Dedifferentiated amniotic fluid mesenchymal stem cell (primary cell): ENCODE measurements at regions not wholly inside any gene's neighbourhood (a gene's known extent, or its start where the extent isn't known, plus 50 kb on each side); places are given as distances from the start of the nearest gene placed in this dataset.
"Not testable (repeated sequence)": the region's sequence is repeated elsewhere in the genome, so short reads cannot be mapped to it uniquely, and the experiment has no call there.

ENCODE experiments used
- DNase-seq: peaks from one replicate; pipeline ENCODE4 v3.0.0-alpha.2; 2016; ENCODE audit errors: extremely low spot score

DNA sequence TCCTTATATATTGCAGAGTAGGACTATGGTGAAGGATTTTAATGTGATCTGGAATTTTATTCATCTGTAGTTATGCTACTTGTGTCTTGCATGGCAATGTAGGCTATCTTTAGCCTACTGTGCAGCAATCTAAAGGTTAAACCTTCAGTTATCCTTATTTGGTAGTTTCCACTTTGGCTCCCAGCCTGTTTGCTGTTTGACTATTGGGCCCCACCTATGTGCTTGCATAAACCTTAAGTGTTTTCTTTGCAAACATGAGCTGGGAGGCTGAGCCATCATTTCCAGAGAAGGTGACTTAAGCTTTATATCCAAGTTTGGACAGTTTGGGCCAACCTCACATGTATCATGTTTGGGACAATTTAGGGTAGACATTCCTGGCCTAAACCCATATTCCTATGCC is 537.5 kb downstream of the BTBD3 start:
- no peak for DNase-seq

DNA sequence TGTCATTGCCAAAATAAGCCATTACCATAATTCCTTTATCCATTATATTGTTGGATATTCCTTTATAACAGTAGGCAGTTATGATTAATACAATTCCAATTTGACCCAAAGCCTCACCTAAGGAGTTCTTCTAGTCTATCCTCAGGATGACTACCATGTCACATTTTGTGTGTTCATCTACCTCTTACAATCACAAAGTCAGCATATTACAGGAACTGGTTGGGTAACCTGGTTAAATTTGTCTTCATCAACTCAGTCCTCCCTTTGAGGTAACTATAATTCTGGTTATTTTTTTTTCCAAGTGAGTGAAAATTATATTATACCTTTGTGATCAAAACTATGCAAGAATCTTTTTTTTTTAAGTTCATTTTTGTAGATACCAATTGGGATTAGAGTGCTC is 540.5 kb downstream of the BTBD3 start:
- DNase-seq = no peak

DNA sequence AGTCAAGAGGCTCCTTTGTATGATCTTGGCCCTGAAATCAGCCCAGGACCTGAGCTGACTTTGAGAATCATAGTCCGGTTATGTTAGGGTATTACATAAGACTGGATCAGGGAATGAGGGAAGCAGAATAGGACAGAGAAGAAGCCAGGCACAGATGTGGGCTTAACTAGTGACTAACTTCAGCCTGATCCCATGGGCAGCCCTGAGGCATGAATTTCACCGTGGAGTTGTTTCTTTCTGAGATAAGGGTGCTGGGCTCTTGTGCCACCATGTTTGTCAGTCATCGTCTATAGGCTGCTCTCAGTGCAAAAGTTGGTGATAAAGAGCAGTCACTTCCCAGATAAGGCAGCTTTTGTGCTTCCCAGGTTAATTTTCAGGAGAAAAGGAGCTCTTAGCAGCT is 544.7 kb upstream of the SPTLC3 start:
- DNase-seq = no peak

DNA sequence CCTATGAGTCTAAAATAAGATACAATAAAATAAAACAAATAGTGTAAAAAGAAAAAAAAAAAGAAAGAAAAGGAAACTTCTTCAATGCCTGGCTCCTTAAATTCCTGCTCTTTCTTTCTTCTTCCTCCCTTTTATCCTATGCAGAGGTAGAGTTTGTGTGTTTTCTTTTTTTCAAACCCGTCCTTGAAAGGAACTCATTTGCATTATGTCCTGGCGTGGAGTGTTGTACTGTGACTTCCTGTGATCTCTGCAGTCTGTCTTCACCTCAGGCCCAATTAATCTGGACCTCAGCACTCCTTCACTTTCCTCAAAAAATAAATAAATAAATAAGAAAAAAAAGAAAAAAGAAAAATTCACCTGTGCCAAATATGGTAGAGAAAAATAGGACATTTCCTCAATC is 541.9 kb upstream of the SPTLC3 start:
- DNase-seq = no peak

DNA sequence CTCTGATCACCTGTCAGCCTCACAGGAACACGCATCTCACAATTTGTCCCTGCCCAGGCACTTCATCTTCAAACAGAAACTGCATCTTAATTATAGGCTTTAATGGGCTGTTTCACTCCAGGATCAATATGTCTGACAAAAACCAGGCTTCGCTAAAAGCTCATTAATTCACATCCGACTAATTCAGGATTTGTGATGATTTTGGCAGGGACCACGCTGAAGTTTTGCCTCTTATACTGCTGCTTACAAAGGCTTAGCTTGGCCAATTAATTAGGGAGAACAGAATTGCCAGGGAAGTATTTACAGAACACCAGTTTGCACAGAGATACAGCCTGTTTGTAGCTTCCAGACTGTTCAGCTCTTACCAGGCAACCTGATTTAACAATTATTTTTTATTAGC is 541.0 kb upstream of the SPTLC3 start:
- no peak for DNase-seq

DNA sequence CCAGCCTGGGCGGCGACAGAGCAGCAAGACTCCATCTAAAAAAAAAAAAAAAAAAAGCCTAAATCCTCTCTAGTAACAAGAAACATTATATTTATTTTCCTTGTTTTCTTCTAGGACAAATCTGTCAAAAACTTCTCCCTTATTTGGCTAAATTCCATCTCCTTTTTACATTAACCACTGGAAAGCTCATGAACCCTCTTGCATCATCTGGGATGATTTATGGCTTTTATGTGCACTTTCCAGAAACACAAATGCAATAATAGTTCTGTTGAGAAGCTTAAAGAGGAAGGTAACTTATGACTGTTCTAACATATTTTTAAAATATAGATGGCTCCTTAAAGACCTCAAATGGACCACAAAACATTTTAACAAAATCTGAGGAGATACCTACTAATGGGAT is 526.1 kb upstream of the SPTLC3 start:
- no peak for DNase-seq

DNA sequence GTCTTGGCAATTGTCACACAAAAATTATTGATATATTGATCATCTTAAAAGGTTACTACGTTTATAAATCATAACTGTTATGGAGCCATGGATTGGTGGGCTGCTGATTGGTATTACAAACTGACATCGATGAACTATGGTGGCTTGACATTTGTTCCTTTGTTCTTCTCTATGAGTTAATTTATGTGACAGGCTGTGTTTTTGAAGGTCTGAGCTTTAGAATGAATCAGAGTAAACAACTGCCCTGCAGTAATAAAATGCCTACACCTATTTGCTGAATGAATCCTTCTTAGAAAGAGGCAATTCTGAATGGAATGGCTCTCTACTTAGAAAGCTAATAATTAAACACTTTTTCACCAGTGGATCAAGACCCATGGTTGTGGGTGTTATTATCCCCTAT is 506.3 kb upstream of the SPTLC3 start:
- DNase-seq = no peak

DNA sequence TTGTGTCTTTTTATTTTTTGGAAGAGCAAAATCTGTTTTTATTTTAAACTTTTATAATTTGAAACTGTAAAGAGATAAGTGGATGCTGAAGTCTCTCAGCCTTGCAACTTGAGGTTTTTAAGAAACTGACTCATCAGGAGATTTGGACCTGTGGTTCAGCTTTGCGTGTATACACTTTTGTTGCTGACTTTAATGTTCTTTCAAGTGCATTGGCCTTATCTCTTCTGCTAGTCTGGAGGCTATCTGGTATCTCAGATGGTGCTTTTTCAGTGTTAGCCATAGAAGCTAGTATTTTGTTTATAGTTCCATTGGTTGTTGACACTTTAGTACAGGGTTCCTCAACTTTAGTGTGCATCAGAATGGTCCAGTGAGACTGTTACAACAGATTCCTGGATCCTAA is 504.0 kb upstream of the SPTLC3 start:
- no peak for DNase-seq

DNA sequence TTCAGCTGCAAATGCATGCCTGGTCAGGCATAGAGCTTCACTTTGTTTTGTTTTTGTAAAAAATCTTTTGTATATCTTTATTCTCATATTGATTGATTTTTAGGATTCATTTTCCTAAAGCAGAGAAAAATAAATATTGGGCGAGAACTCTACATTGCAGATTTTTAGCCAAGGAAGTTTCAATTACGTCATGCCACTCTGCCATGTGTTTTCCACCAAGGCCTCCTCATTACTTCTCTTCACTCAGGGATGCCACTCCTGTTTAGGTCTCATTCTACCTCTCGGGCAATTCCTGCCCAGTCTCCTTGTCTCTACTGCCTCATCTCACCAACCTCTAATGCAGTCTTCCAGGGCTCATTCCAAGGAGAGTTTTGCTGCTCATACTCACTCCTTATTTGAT is 497.3 kb upstream of the SPTLC3 start:
- DNase-seq = no peak

DNA sequence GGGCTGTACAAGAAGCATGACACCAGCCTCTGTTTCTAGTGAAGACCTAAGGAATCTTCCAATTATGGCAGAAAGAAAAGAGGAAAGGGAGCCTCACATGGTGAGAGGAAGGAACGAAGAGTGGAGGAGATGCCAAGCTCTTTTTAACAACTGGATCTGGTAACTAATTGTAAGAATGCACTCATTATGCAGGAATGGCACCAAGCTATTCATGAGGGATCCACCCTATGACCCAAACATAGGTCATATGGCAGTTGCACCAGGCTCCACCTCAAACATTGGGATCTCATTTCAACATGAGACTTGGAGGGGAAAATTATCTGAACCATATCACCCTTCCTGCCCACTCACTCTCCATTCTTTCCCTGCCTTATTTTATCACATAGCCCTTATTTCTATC is 496.0 kb upstream of the SPTLC3 start:
- DNase-seq = no peak

DNA sequence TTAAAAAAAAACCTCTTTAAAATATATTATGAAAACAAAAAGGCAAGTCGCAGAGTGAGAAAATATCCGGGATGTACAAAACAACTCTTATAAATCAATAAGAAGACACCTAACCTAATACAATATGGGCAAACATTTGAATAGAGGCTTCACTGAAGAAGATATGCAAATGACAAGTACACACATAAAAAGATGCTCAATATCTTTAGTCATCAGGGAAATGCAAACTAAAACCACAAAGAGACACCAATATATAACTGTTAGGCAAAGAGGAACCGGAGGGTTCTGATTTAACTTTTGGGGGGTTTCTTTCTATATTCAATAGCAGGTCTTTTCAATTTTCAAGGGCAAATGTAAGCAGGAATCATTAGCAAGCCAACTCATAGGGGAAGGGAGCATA is 480.7 kb upstream of the SPTLC3 start:
- no peak for DNase-seq

DNA sequence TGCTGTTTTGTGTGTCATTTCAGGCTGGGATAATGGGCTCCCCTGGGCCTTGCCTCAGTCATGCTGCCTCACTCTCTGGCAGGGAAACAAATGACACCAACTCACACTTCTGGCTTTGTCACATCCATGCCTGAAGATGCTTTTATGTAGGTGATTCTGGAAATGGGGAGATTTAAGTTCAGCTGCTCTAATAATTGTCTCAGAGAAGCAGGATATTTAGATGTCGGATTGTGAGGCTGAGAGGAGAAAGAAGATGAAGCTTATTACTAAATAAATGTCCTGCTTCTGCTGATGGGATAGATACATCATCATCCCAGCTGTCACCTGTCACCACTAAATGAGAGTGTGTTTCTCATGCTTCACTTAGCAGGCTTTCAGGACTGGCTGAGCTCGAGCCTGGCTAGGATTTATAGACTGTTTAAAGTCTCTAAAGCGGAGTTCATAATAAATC is 480.2 kb upstream of the SPTLC3 start:
- DNase-seq = no peak

DNA sequence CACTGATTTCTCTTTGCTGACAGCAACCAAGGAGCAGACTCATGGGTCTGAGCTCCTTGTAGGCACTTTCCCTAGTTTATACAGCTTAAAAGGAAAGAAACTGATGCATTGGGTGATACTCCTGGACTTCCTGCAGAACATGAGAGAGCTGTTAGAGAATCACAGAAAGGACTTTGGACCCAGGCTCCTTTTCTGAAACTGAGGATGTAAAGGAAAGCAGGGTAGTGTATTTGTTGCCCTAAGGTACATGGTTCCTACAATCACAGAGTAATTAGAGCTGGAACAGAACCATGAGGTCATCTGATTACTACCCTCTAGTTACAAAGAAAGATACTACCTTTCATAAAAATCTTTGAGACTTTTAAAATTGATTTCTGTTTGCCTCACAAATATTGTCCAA is 477.1 kb upstream of the SPTLC3 start:
- DNase-seq = no peak

DNA sequence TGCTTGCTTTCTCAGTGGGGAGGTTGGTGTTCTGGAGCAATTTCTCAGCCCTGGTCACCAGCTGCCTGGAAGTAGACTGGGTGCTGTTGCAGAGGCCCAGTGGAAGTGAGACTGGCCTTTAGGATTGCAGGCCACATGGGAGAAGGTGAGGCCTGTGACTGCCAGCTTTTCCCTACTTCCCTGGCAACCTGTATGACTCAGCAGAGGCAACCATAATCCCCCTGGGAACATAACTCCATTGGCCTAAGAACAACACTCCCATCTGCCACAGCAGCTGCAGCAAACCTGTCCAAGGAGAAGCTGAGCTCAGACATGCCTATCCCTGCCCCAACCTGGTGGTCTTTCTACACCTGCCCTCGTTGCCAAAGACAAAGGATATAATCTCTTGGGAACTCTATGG is 473.5 kb upstream of the SPTLC3 start:
- DNase-seq = no peak

DNA sequence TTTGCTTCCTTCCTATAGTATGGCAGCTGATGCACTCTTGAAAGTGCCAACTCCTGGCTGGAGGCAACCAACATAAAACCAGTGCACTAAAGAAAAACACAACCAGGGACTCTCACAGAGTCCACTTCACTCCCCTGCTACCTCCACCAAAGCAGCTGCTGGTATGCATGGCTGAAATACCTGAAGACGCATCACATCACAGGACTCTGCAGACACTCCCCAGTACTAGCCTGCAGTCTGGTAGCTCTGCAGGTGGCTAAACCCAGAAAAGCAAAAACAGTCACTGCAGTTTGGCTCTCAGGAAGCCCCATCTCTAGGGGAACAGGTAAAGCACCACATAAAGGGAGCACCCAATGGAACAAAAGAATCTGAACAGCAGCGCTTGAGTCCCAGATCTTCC is 473.0 kb upstream of the SPTLC3 start:
- no peak for DNase-seq

DNA sequence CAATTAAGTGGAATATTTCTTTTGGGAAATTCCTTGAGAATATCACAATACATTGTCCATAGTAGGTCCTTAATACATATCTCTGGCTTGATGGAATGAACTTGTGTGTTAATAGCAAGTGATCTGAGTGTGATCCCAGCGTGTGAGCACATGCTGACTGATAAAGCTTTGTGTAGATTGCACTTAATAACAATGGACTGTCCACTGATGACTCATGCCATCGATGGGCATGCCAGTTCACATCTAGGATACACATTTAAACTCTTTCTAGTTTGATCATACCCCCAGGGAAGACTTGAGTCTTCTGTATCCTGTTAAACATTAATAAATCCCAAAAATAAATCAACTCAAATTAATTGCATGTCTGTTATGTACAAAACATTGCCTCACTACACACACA is 454.3 kb upstream of the SPTLC3 start:
- no peak for DNase-seq

DNA sequence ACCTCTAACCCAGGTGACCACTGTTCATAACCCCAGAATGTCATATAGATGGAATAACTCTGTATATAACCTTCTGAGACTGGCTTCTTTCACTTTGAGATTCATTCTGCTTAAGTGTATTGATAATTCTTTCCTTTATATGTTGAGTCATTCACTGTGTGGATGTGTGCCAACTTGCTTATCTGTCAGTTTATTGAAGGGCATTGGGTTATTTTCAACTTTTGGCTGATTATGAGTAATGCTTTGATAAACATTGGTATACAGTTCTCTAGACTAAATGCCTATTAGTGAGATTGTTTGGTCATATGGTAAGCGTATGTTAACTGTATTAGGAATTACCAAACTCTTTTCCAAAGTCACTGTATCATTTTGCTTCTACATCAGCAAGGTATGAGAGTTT is 453.4 kb upstream of the SPTLC3 start:
- DNase-seq = no peak

DNA sequence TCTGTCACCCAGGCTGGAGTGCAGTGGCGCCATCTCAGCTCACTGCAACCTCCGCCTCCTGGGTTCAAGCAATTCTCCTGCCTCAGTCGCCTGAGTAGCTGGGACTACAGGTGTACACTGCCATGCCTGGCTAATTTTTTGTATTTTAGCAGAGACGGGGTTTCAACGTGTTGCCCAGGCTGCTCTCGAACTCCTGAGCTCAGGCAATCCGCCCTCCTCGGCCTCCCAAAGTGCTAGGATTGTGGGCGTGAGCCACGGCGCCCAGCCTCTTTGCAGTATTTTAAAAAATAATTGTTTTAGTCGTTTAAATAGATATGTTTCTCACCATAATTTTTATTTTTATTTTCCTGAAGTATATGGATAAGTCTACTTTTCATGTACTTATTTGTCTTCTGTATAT is 452.9 kb upstream of the SPTLC3 start:
- DNase-seq = not testable (repeated sequence)

DNA sequence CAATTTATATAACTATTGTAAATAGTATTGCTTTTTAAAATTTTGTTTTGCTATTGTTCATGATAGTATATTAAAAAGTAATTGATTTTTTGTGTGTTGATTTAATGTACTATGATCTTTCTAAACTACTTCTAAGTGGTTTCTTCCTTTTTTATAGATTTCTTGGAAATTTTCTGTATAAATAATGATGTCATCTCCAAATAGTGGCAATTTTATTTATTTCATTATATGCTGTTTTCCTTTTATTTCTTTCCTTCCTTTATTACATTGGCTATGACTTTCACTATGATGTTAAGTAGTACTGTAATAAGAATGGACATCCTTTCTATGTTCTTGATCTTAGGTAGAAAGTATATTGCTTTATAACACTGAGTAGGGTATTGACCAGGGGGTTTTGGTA is 451.5 kb upstream of the SPTLC3 start:
- no peak for DNase-seq

DNA sequence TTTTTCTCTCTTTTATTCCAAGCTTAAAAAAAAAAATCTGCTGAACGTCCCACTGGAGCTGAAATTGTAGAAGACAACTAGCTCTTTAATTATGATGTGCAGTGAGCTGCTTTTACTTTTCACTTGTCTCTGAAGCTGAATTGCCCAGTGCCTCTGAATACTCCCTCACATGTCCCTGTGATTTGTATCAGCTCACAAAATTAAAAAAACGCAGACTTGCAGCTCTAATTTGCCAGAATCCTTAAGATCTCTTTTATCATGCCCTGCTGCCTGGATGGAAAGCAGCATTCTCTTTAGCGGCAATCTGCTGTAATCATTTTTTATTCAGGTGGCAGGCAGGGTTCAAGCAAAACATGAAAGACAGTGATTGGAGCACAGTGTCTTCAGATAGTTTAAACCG is 443.8 kb upstream of the SPTLC3 start:
- no peak for DNase-seq

DNA sequence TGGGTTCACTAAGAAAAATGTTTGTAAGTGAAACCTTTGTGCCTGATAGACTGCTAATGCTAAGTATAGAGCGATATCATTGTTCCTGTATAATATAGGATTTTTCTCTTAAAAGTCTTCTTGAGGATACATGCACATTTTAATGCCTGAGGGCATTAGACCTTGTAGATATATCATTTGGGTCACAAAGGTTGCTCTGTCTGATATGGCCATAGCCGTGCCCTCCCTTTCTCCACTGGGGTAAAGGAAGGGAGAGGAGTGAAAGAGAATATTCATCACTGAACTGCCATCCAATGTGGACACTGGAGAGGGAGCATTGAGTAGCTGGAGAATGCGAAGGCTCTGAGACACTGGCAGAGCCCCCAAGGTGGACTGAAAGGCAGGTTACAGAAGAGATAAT is 442.2 kb upstream of the SPTLC3 start:
- DNase-seq = no peak

DNA sequence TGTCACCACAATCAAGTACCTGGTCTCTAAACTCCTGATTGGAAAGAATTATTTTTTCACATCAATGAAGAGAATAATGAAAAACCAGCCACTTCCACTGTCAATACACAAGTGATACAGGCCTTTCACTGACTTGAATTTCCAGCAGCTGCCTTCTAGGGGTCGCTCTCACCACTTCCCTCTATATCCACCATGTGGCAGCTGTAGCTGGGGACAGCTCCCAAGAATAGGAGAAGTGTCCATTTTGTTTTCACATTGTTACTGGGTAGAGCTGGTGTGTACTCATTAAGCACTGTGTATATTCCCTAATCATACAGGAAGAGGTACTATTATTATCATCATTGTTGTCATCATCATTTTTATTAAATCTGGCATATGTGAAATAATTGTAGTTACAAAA is 438.4 kb upstream of the SPTLC3 start:
- DNase-seq = no peak

DNA sequence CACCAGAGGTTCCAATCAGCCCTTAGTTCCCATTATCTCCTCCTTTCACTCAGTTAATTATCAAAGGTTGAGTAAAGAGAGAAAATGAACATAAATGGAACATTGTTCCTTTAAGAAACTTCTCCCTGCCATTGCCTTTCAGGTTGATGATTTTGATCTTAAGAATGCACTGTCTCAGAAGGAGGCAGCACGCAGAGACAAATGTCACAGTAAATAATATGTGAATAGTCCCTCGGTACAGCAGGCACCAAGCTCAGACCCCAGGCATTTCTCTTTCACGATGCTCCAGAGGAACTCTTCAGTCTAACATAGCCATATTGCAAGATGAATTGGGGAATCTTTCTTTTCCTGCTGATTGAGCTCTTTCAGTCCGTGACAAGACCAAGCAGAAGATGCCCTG is 435.3 kb upstream of the SPTLC3 start:
- DNase-seq = no peak

DNA sequence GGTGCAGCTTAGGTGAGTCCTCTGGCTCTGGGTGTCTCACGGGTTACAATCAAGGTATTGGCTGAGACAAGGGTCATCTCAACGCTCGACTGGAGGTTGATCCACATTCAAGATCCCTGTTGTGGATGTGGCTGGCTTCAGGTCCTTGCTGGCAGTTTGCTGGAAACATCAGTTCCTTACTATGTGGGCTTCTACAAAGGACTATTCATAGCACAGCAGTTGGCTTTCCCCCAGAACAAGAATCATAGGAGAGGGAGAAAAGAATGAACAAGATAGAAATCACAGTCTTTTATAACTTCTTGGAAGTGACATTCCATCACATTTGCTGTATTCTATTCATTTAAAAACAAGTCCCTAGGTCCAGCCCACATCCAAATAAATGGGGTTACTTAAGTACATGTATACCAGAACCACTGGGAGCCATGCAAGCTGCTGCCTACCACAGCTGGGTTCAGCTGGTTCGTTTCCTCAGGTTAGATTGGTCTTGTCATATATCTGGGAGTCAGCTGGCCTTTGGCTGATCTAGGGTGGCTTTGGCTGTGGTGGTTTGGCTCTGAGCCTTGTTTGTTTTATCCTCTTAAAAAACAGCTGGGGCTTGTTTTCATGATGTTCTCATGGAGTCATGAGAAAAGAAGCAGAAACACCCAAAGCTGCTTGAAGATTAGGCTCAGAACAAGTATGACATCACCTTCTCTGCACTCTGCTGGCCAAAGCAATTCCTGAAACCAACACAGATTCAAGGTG is 433.2 kb upstream of the SPTLC3 start:
- no peak for DNase-seq
